WTC11 (cell line): ENCODE measurements at regions not wholly inside any gene's neighbourhood (a gene's known extent, or its start where the extent isn't known, plus 50 kb on each side); places are given as distances from the start of the nearest gene placed in this dataset.

Source experiments
- ATAC-seq: fragments of 200-7000 bp; cut with Tn5 transposase; 2 replicates; pipeline ENCODE4 v1.10.0; 2021; ENCODE audit warnings: mild to moderate bottlenecking, moderate library complexity
- CTCF ChIA-PET: fragments of 300-600 bp; sonication (Branson Sonifier 250); formaldehyde crosslinking; loops from one replicate; lab custom pipeline; 2021; ENCODE audit warnings: antibody characterized with exemption; lab: Charles Lee
- POLR2A ChIA-PET: fragments of 350-600 bp; sonication (Branson Sonifier 250); formaldehyde crosslinking; loops from one replicate; lab custom pipeline; 2021; ENCODE audit warnings: antibody characterized with exemption; lab: Charles Lee
- DNase-seq: peaks from one replicate; pipeline ENCODE4 v3.0.0; 2021; ENCODE audit warnings: low spot score
- H3K27ac Mint-ChIP-seq: 2 replicates; pipeline ENCODE4 v1.8.0; 2021; ENCODE audit warnings: mixed read lengths
- H3K27me3 Mint-ChIP-seq: 2 replicates; pipeline ENCODE4 v1.8.0; 2021; ENCODE audit warnings: low read depth, mild to moderate bottlenecking, moderate library complexity, mixed read lengths
- H3K36me3 Mint-ChIP-seq: 2 replicates; pipeline ENCODE4 v1.8.0; 2021; ENCODE audit warnings: mixed read lengths
- H3K4me1 Mint-ChIP-seq: 2 replicates; pipeline ENCODE4 v1.8.0; 2022; ENCODE audit warnings: mixed read lengths
- H3K4me3 Mint-ChIP-seq: 2 replicates; pipeline ENCODE4 v1.8.0; 2021; ENCODE audit warnings: mild to moderate bottlenecking, moderate library complexity, mixed read lengths
- H3K9me3 Mint-ChIP-seq: 2 replicates; pipeline ENCODE4 v1.8.0; 2021; ENCODE audit warnings: mixed read lengths
- CBFB ChIP-seq: sonication (generic); formaldehyde crosslinking; IDR thresholded peaks from 2 replicates; pipeline ENCODE4 v1.8.1; 2022; ENCODE audit warnings: mild to moderate bottlenecking, low read depth, missing genetic modification reagents
- FOXK1 ChIP-seq: sonication (generic); formaldehyde crosslinking; IDR thresholded peaks from 2 replicates; pipeline ENCODE4 v1.8.0; 2022; ENCODE audit warnings: mild to moderate bottlenecking, moderate library complexity, missing genetic modification reagents
- FOXP1 ChIP-seq: sonication (generic); formaldehyde crosslinking; IDR thresholded peaks from 2 replicates; pipeline ENCODE4 v1.8.0; 2022; ENCODE audit warnings: missing genetic modification reagents, mild to moderate bottlenecking, moderate library complexity, borderline replicate concordance
- GTF2I ChIP-seq: fragments of 250-450 bp; sonication (Bioruptor Pico); conservative IDR thresholded peaks from 2 replicates; pipeline ENCODE4 v1.4.0; 2021; ENCODE audit warnings: mild to moderate bottlenecking
- KAT7 ChIP-seq: sonication (generic); formaldehyde crosslinking; IDR thresholded peaks from 2 replicates; pipeline ENCODE4 v1.8.1; 2023; ENCODE audit warnings: missing genetic modification reagents, mild to moderate bottlenecking, borderline replicate concordance
- MXD4 ChIP-seq: fragments of 250-450 bp; sonication (Bioruptor Pico); IDR thresholded peaks from 2 replicates; pipeline ENCODE4 v1.8.0; 2021; ENCODE audit warnings: mild to moderate bottlenecking, moderate library complexity, borderline replicate concordance
- NFE2L1 ChIP-seq: sonication (generic); formaldehyde crosslinking; IDR thresholded peaks from 2 replicates; pipeline ENCODE4 v1.8.1; 2023; ENCODE audit warnings: missing genetic modification reagents
- NR1H2 ChIP-seq: sonication (generic); formaldehyde crosslinking; IDR thresholded peaks from 2 replicates; pipeline ENCODE4 v1.9.0; 2021; ENCODE audit warnings: mild to moderate bottlenecking, moderate library complexity, missing genetic modification reagents
- NR2C2 ChIP-seq: sonication (generic); formaldehyde crosslinking; IDR thresholded peaks from 2 replicates; pipeline ENCODE4 v1.8.0; 2022; ENCODE audit warnings: mild to moderate bottlenecking, missing genetic modification reagents
- SMAD3 ChIP-seq: sonication (generic); formaldehyde crosslinking; IDR thresholded peaks from 2 replicates; pipeline ENCODE4 v1.8.0; 2022; ENCODE audit warnings: missing genetic modification reagents, mild to moderate bottlenecking, borderline replicate concordance
- SMAD4 ChIP-seq: sonication (generic); formaldehyde crosslinking; IDR thresholded peaks from 2 replicates; pipeline ENCODE4 v1.8.0; 2022; ENCODE audit warnings: mild to moderate bottlenecking, missing genetic modification reagents
- TP53 ChIP-seq: sonication (generic); formaldehyde crosslinking; IDR thresholded peaks from 2 replicates; pipeline ENCODE4 v1.8.1; 2023; ENCODE audit warnings: mild to moderate bottlenecking, missing genetic modification reagents
- ZBTB21 ChIP-seq: sonication (generic); formaldehyde crosslinking; IDR thresholded peaks from 2 replicates; pipeline ENCODE4 v1.8.1; 2023; ENCODE audit warnings: mild to moderate bottlenecking, missing genetic modification reagents, borderline replicate concordance
- ZNF219 ChIP-seq: sonication (generic); formaldehyde crosslinking; IDR thresholded peaks from 2 replicates; pipeline ENCODE4 v1.8.0; 2023; ENCODE audit warnings: missing genetic modification reagents, mild to moderate bottlenecking, borderline replicate concordance
- ZNF263 ChIP-seq: sonication (generic); formaldehyde crosslinking; IDR thresholded peaks from 2 replicates; pipeline ENCODE4 v1.8.1; 2022; ENCODE audit warnings: low read depth, mild to moderate bottlenecking, moderate library complexity, missing genetic modification reagents
- ZNF423 ChIP-seq: fragments of 250-450 bp; sonication (Bioruptor Pico); IDR thresholded peaks from 2 replicates; pipeline ENCODE4 v2.1.2; 2022; ENCODE audit warnings: mild to moderate bottlenecking, moderate library complexity
- TF ChIP-seq, protein P1 (sequence below): sonication (generic); formaldehyde crosslinking; IDR thresholded peaks from 2 replicates; pipeline ENCODE4 v1.8.0; 2023; ENCODE audit warnings: mild to moderate bottlenecking, missing genetic modification reagents
- TF ChIP-seq, protein P2 (sequence below): fragments of 250-450 bp; sonication (Bioruptor Pico); IDR thresholded peaks from 2 replicates; pipeline ENCODE4 v1.9.0; 2021; ENCODE audit warnings: mild to moderate bottlenecking, borderline replicate concordance
- TF ChIP-seq, protein P3 (sequence below): sonication (generic); formaldehyde crosslinking; IDR thresholded peaks from 2 replicates; pipeline ENCODE4 v1.8.0; 2022; ENCODE audit warnings: missing genetic modification reagents
- TF ChIP-seq, protein P4 (sequence below): fragments of 250-450 bp; sonication (Bioruptor Pico); IDR thresholded peaks from 2 replicates; pipeline ENCODE4 v1.9.0; 2021; ENCODE audit warnings: mild to moderate bottlenecking
- TF ChIP-seq, protein P5 (sequence below): sonication (generic); formaldehyde crosslinking; IDR thresholded peaks from 2 replicates; pipeline ENCODE4 v1.8.1; 2023; ENCODE audit warnings: mild to moderate bottlenecking, missing genetic modification reagents

DNA sequence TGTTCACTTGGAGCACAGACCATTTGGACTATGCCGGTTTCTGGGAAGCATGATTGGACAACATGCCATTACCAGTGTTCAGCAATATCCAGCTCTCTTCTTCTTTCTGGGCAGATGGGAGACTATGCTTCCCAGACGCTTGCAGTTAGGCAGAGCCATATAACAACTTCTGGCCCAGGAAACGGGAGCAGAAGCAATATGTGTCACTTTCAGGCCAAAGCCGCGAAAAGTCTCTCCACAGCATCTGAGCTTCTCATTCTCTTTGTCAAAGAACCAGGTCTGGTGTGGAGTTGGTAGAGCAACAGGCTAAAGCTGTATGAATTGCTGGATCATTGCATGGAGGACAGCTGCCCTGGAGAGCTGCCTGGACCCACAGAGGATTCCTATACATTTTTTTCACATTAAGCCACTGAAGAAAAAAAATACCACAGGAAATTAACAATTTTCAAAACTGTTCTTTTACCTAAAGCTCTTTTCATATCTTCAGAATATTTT lies 131.4 kb upstream of the FRG1 start:
- H3K27me3 Mint-ChIP-seq, result peaks cover 5% of the 10 kb centered on the region; the same call in 1 of the 2 replicates
- TF ChIP-seq, protein P1, sequence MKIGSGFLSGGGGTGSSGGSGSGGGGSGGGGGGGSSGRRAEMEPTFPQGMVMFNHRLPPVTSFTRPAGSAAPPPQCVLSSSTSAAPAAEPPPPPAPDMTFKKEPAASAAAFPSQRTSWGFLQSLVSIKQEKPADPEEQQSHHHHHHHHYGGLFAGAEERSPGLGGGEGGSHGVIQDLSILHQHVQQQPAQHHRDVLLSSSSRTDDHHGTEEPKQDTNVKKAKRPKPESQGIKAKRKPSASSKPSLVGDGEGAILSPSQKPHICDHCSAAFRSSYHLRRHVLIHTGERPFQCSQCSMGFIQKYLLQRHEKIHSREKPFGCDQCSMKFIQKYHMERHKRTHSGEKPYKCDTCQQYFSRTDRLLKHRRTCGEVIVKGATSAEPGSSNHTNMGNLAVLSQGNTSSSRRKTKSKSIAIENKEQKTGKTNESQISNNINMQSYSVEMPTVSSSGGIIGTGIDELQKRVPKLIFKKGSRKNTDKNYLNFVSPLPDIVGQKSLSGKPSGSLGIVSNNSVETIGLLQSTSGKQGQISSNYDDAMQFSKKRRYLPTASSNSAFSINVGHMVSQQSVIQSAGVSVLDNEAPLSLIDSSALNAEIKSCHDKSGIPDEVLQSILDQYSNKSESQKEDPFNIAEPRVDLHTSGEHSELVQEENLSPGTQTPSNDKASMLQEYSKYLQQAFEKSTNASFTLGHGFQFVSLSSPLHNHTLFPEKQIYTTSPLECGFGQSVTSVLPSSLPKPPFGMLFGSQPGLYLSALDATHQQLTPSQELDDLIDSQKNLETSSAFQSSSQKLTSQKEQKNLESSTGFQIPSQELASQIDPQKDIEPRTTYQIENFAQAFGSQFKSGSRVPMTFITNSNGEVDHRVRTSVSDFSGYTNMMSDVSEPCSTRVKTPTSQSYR (CRISPR knock-in tag), result no peak
- TF ChIP-seq, protein P2, sequence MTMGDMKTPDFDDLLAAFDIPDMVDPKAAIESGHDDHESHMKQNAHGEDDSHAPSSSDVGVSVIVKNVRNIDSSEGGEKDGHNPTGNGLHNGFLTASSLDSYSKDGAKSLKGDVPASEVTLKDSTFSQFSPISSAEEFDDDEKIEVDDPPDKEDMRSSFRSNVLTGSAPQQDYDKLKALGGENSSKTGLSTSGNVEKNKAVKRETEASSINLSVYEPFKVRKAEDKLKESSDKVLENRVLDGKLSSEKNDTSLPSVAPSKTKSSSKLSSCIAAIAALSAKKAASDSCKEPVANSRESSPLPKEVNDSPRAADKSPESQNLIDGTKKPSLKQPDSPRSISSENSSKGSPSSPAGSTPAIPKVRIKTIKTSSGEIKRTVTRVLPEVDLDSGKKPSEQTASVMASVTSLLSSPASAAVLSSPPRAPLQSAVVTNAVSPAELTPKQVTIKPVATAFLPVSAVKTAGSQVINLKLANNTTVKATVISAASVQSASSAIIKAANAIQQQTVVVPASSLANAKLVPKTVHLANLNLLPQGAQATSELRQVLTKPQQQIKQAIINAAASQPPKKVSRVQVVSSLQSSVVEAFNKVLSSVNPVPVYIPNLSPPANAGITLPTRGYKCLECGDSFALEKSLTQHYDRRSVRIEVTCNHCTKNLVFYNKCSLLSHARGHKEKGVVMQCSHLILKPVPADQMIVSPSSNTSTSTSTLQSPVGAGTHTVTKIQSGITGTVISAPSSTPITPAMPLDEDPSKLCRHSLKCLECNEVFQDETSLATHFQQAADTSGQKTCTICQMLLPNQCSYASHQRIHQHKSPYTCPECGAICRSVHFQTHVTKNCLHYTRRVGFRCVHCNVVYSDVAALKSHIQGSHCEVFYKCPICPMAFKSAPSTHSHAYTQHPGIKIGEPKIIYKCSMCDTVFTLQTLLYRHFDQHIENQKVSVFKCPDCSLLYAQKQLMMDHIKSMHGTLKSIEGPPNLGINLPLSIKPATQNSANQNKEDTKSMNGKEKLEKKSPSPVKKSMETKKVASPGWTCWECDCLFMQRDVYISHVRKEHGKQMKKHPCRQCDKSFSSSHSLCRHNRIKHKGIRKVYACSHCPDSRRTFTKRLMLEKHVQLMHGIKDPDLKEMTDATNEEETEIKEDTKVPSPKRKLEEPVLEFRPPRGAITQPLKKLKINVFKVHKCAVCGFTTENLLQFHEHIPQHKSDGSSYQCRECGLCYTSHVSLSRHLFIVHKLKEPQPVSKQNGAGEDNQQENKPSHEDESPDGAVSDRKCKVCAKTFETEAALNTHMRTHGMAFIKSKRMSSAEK (CRISPR knock-in tag), result no peak
- TF ChIP-seq SMAD4 (CRISPR knock-in tag), result no peak
- TF ChIP-seq FOXP1 (CRISPR knock-in tag), result no peak
- TF ChIP-seq NR2C2 (CRISPR knock-in tag), result no peak

DNA sequence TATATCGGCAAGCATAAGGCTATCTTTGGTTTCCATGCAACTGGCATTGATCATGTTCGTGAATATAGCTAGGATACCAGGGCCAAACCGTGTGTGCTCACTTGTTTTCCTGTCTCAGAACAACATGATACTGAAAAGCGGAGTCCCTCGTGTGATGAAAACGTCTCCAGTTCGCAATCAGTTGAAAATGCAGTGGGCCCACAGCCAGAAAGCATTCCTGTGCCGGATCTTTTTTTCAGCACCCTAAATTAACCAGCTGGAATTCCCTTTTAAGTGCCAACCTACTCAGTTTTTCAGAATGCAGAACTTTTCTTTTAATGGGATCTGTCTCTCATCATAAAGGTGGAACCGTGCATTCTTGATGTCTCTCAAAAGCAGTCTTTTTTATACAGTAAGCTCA lies 130.8 kb upstream of the FRG1 start:
- Mint-ChIP-seq H3K27ac (no peak overlapping the region), H3K36me3 (peaks cover 42% of the 10 kb centered on the region), H3K27me3 (peaks cover 5% of the 10 kb centered on the region; the same call in 1 of the 2 replicates), H3K4me3 (no peak overlapping the region), H3K4me1 (no peaks in the 10 kb centered on the region), H3K9me3 (peaks cover 67% of the 10 kb centered on the region)
- DNase-seq (no peak), ATAC-seq (no peak)
- CTCF ChIA-PET, result interaction anchor here (0.6 kb wide), 1 partner anchor 685 kb away, joined by 3 read pairs; no protein-coding TSS in a partner anchor
- POLR2A ChIA-PET, result no interaction called here
- TF ChIP-seq NR1H2 (CRISPR knock-in tag) (no peak), FOXK1 (CRISPR knock-in tag) (no peak), ZNF219 (CRISPR knock-in tag) (no peak), ZNF263 (CRISPR knock-in tag) (no peak), CBFB (no peak), NFE2L1 (CRISPR knock-in tag) (no peak), SMAD3 (CRISPR knock-in tag) (no peak), ZNF423 (no peak), FOXP1 (CRISPR knock-in tag) (no peak), ZBTB21 (no peak), TP53 (CRISPR knock-in tag) (no peak), KAT7 (CRISPR knock-in tag) (no peak), MXD4 (CRISPR knock-in tag) (no peak), GTF2I (CRISPR knock-in tag) (no peak)
- TF ChIP-seq, protein P3, sequence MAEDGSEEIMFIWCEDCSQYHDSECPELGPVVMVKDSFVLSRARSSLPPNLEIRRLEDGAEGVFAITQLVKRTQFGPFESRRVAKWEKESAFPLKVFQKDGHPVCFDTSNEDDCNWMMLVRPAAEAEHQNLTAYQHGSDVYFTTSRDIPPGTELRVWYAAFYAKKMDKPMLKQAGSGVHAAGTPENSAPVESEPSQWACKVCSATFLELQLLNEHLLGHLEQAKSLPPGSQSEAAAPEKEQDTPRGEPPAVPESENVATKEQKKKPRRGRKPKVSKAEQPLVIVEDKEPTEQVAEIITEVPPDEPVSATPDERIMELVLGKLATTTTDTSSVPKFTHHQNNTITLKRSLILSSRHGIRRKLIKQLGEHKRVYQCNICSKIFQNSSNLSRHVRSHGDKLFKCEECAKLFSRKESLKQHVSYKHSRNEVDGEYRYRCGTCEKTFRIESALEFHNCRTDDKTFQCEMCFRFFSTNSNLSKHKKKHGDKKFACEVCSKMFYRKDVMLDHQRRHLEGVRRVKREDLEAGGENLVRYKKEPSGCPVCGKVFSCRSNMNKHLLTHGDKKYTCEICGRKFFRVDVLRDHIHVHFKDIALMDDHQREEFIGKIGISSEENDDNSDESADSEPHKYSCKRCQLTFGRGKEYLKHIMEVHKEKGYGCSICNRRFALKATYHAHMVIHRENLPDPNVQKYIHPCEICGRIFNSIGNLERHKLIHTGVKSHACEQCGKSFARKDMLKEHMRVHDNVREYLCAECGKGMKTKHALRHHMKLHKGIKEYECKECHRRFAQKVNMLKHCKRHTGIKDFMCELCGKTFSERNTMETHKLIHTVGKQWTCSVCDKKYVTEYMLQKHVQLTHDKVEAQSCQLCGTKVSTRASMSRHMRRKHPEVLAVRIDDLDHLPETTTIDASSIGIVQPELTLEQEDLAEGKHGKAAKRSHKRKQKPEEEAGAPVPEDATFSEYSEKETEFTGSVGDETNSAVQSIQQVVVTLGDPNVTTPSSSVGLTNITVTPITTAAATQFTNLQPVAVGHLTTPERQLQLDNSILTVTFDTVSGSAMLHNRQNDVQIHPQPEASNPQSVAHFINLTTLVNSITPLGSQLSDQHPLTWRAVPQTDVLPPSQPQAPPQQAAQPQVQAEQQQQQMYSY, result no peak
- TF ChIP-seq, protein P4, sequence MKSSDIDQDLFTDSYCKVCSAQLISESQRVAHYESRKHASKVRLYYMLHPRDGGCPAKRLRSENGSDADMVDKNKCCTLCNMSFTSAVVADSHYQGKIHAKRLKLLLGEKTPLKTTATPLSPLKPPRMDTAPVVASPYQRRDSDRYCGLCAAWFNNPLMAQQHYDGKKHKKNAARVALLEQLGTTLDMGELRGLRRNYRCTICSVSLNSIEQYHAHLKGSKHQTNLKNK (CRISPR knock-in tag), result no peak
- TF ChIP-seq, protein P5, sequence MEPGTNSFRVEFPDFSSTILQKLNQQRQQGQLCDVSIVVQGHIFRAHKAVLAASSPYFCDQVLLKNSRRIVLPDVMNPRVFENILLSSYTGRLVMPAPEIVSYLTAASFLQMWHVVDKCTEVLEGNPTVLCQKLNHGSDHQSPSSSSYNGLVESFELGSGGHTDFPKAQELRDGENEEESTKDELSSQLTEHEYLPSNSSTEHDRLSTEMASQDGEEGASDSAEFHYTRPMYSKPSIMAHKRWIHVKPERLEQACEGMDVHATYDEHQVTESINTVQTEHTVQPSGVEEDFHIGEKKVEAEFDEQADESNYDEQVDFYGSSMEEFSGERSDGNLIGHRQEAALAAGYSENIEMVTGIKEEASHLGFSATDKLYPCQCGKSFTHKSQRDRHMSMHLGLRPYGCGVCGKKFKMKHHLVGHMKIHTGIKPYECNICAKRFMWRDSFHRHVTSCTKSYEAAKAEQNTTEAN (CRISPR knock-in tag), result no peak

More for the DNA sequence above, 131.4 kb upstream of the FRG1 start:
- ATAC-seq (no peak), DNase-seq (no peak)
- CTCF ChIA-PET, result no interaction called here
- Mint-ChIP-seq H3K4me3 (no peak overlapping the region), H3K9me3 (peaks cover 72% of the 10 kb centered on the region), H3K4me1 (no peaks in the 10 kb centered on the region), H3K27ac (no peak overlapping the region), H3K36me3 (peaks cover 47% of the 10 kb centered on the region)
- POLR2A ChIA-PET, result no interaction called here
